ENCODE measurements at regions not wholly inside any gene's neighbourhood (a gene's known extent, or its start where the extent isn't known, plus 50 kb on each side); places are given as distances from the start of the nearest gene placed in this dataset.

DNA sequence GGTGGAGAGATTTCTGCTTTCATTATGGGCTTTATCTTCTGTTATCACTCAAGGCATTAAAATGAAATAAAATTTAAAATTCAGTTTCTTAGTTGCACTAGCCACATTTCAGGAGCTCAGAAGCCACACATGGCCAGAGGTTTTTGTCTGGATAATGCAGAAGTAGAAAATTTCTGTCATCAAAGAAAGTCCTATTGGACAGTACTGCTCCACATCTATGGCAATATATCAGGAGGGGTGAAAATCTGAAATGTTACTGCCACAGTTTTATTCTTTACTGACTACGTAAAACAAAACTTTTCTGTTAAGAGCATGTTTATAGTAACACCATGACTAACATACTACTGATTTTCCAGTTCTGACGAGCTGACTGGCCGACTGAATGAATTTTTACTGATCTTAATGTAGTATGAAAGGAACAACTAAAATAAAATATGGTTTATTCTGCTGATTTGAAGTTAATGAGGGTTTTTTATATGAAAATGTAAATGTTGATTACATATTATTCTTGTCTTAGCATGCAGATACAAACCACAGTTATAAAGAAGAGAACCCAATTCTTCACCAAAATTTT is 264.0 kb upstream of the HAND2 start:
- TF ChIP-seq, protein P1, sequence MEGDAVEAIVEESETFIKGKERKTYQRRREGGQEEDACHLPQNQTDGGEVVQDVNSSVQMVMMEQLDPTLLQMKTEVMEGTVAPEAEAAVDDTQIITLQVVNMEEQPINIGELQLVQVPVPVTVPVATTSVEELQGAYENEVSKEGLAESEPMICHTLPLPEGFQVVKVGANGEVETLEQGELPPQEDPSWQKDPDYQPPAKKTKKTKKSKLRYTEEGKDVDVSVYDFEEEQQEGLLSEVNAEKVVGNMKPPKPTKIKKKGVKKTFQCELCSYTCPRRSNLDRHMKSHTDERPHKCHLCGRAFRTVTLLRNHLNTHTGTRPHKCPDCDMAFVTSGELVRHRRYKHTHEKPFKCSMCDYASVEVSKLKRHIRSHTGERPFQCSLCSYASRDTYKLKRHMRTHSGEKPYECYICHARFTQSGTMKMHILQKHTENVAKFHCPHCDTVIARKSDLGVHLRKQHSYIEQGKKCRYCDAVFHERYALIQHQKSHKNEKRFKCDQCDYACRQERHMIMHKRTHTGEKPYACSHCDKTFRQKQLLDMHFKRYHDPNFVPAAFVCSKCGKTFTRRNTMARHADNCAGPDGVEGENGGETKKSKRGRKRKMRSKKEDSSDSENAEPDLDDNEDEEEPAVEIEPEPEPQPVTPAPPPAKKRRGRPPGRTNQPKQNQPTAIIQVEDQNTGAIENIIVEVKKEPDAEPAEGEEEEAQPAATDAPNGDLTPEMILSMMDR (IDR thresholded peaks at IDR 0.05) = no peak
- TF ChIP-seq EP300 (IDR thresholded peaks at IDR 0.05) = no peak
